Smooth muscle cell of the brain vasculature (primary cell): ENCODE measurements at regions not wholly inside any gene's neighbourhood (a gene's known extent, or its start where the extent isn't known, plus 50 kb on each side); places are given as distances from the start of the nearest gene placed in this dataset.
"Not testable (repeated sequence)": the region's sequence is repeated elsewhere in the genome, so short reads cannot be mapped to it uniquely, and the experiment has no call there.

ENCODE experiments used
- DNase-seq: peaks from one replicate; pipeline ENCODE4 v3.0.0-alpha.2; 2012; ENCODE audit warnings: low read depth, low spot score

DNA sequence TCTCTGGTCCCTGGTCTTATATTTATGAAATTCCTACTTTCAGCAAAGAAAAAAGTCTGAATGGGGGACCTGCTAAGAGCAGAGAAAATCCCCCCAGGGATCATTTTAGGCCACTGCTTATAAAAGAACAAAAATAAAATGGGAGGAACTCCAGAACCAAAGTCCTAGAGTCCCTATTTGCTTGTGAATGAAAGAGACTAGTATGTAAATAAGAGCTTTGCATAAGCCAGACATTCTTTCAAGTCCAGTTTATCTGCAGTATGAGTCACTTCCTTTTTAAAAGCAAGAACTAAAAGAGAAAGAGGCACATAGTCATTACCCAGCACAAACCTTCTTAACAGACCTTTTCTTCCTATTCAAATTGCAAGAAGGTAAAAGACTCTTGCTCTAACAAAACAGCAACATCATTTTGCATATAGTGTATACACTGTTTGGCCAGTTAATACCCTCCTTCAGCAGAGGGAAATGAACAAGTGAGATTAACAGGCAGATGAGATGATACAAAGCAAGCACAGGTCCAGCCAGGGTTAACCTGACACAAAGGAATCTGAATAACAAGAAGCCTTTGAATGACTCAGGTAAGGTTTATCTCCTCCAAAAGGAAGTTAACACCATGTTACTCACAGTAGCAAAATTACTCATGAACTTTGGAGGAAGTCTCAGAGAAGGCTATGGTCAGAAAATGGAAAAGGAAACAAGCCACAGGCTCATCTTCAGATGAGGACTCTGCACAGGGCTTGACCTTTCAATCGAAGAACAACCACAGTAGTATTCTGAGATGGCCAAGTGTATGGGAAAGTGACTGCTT is 87.3 kb downstream of the PHLDA1 start:
- no peak for DNase-seq

DNA sequence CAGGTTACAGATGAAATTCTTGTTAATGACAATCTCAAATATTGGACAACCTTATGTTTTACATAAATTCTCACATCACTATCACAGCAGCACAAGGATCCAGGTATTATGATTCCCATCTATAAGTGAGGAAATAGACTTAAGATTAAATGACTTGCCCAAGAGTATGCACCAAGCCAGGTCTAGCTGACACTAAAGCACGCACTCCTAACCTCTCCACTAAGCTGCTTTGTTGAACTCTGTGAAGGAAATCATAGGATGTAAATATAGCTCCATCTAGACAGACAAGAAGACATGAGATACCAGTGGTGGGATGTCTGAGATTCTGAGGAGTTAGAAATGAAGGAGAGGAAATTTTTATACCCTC is 87.9 kb downstream of the PHLDA1 start:
- DNase-seq, result no peak

DNA sequence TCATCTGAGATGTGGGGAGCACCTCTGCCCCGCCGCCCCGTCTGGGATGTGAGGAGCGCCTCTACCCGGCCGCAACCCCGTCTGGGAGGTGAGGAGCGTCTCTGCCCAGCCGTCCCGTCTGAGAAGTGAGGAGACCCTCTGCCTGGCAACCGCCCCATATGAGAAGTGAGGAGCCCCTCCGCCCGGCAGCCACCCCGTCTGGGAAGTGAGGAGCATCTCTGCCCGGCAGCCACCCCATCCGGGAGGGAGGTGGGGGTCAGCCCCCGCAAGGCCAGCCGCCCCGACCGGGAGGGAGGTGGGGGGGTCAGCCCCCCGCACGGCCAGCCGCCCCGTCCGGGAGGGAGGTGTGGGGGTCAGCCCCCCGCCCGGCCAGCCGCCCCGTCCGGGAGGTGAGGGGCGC is 89.9 kb downstream of the PHLDA1 start:
- DNase-seq, result not testable (repeated sequence)

DNA sequence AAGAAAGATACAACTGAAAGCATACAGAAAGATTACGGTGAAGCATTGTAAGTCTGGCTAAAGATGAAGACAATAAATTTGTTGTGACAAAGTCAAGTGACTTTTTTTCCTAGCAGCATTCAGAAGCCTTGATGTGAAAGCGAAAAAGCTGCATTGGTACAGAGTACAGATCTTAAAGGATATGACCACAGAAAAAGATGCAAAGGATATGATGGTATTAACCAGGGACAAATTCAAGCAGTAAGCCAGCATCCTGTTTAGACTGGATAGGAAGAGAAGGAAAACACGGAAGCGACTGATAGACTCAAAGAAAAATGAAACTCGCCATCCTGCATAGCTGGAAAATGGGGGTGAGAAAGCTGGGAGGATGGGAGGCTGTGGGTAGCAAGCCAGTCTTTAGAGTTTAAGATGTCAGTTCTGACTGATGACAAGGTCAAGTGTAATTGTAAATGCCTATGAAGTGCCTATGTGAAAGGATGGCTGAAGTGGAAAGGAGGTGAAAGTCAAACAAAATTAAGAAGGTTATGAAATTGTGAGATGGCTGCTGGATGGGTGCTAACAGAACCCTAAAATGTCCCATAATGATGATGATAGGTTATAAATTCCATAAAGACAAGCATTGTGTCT is 92.4 kb downstream of the PHLDA1 start:
- DNase-seq, result no peak

DNA sequence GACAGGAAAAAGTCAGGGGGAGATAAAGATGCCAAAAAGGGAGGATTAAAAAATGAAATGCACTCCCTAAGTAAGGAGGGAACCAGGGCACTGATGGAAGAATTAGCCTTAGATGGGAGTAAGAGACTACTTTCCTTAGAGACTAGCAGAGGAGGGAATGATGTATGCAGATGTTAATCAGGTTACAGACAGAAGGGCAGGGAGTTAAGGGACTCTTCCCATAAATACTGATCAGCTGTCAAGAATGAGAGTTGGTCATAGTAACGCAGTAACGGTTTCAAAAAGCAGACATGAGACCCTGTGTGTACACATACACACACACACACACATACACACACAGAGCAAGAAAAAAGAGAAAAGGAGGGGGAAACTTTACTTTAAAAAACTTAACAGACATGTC is 93.4 kb downstream of the PHLDA1 start:
- DNase-seq, result no peak

DNA sequence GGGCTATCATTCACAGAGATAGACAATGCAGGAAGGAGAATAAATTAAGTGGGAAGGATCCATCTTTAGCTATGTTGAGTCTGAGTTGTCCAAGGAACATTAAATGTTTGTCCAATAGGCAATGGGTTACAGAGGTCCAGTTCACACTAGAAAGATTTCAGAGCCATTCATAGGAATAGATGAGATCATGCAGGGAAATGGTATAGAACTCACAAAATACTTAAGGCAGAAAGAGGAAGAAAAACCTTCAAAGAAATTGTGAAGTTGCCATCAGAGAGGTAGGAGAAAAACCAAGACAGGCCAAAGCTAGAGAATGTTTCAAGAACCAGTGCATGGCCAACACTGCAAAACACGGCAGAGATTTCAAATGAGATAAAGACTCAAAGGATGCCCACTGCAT is 94.1 kb downstream of the PHLDA1 start:
- no peak for DNase-seq

DNA sequence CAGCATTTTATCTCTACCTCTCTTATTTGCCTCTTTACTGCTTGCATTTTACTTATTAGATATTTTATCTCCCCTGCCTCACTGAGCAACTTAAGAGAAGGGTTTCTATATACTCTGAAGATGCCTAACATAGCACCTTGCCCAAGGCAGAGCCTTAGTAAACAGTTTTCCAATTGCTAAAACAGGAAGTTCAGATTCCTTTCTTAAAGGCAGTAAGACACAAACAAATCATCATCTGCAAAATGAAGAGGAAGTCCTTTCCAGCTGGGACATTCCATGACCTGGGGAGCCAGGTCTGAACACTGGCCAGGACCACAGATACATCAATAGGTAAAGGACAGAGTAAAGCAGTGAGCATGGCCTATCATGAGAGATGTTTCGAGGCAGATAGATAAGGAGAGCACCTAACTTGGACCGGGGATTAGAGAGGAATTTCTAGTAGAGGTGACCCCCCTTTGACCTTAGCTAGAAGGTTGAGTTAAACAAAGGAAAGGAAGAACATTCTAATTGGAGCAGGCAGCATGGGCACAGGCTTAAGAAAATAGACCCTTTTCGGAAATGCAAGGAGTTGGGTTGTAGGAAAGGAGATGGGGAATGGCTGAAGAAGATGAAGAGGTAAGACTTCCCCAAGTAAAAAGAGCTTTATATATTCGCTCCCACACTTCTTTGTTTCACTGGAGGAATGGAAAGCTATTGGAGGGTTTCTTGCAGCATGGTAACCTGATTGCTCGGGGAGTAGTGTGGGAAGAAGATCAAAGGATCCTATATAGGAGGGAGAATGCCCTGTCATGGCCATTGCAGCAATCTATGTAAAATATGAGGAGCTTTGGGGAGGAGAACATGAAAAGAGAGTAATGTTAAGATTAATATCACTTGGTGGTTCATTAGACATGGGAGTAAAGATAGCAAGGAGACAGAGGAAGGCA is 94.8 kb downstream of the PHLDA1 start:
- no peak for DNase-seq

DNA sequence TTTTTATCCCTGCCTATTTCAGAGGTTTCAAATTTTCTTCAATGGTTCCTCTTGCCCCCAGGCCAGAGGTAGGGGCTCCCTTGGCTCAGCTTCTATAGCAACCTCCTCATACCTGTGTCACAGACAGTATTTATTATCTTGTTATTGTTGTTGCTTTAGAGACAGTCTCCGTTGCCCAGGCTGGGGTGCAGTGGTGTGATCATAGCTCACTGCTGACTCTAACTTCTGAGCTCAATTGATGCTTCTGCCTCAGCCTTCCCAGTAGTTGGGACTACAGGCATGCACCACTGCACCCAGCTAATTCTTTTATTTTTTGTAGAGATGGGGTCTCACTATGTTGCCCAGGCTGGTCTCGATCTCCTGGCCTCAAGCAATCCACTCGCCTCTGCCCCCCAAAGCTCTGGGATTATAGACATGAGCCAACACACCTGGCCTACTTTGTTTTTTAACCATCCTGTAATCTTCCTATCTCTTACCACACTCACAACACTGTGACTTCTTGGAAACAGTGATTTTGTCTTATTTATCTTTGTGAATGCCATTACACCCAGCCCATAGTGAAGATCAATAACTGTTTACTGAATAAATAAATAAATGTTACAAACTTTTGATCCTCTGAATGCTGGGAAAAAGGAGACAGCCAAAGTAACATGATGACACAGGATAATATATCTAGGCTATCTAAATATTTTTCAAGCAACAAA is 95.9 kb downstream of the PHLDA1 start:
- DNase-seq, result no peak

DNA sequence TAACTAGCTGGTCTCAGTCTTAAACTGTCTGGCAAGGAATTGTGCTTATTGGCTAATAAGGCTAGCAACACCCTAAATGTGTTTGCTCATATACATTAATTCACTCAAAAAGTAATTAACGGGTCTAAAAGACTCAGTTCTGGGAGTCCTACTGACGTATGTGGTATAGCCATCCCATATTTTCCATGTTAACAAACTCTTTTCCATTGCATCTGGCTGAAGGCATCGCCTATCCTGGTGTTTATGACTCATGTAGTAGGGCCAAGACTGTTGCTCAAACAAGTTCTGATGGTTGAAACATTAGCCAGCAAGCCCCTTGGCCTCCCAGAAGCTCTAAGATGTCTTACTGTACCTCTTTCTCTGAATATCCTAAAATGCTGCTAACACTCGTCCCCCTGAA is 98.5 kb downstream of the PHLDA1 start:
- no peak for DNase-seq

DNA sequence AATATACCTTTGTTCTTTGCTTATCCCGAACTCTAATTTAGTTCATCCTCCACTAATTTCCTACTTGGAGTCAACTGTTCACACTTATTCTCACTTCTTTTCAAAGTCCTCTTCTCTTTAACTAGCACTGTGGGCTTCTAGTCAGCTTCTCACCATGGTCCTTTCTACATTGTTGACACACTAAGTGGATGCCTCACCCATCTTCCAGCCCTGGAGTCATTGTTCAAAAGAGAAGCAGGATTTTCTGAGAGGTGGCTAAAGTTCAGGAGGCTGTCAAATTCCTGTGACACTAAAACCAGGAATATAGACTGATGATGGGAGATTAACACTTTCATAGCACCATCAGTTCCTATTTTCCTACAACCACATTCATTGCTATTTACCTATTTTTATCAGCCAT is 99.3 kb downstream of the PHLDA1 start:
- no peak for DNase-seq

DNA sequence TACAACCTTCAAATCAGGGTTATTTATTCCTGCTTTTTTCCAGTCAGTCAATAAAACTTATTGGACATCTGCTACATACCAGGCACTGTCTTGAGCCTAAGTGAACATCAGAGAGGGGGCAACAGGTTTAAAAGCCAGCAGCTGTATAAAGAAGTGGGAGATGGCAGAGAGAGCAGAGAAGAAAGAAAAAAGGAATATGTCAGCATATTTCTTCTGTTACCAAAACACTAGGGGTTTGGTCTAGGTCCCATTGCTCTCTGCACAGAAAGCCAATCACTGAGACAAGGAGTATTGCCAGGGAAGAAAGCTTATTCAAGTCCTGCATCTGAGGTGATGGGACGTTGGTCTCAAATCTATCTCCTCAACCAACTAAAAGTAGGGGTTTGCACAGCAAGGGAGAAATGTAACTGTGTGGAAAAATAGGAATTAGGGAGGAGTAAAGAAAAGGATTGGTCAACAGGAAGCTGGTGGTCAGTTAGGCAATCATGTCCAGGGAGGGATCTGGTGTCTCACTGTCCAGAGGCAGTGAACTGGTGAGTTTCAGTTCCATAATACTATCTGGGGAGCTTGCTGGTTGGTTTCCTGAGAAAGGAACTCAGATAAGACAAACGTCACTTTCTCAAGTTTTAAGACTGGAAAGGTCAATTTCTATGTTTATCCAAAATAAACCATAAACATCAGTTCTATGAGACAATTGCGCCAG is 107.5 kb downstream of the PHLDA1 start:
- DNase-seq, result no peak

DNA sequence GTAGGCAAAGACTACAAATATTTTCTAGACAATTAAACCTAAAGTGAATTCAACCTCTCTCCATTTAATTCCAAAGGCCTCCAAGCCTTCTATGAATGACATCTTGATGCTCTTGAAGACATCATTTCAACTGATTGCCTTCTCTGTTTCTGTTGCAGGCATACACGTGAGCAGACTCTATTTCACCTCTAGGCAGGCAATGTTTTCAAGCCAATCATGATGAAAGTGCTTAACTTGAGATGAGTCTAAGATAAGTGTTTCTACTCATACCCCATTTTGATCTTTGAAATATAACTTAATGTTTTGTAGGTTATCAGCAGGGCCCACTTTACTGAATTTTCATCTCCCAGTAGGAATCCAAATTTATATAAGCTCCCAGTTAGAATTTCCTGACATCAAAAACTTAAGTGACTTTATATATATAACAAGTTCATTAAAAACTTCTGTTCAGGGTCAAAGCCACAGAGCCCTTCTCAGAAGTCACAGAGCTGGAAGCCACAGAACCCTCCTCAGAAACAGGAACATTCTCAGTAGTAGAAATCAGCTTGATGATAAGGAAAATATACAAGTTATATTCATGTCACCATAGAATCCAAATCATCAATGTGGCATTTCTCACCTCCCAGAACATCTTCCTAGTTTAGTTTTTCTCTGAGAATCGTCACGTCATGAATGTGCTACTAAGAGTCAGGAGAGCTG is 108.5 kb downstream of the PHLDA1 start:
- DNase-seq, result no peak

DNA sequence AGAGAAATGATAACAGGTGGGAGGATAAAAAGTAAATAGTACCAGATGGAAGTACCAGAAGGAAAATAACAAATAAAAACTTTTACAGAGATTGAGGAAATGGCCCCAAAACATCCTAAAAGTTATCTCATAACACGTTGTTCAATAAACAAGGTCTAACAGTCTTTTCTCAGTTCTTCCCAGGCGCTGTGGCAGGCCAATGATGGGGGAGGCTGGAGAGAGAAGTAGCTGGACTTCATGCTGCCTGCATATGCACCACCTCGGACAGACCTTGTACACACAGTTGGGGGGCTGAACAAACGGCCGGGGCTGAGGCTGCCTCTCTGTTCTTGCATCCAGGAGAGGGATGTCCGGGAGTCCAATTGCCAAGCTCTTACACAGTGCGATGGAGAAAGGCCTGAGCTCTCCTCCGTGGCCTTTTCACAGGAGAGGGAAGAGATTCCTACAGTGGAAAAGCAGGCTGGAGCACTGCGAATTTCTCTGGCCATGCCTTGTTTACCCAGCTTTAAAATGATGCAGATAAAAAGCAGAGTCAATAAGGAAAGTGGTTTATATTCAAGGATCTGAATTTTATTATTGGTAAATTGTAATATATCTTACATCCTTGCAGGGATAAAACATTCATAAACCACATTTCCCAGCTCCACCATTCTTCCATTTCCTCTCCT is 109.8 kb downstream of the PHLDA1 start:
- no peak for DNase-seq

DNA sequence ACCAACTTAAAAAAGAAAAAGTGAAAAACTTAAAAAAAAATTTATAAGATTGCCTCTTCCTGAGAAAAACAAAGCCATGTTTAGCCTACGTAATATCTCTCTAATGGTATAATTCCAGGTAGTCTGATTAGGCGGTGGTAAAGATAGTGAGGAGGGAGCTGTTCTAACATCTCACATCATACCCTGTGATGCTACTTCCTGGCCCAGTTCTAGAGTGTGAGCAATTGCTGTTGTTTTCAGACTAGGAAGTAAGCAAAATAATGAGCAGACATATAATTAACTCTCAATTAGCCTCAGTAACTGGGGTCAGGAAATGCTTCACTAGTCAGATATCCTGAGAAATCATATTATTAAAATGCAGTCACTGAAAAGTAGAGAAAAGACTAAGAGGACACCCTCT is 113.9 kb downstream of the PHLDA1 start:
- no peak for DNase-seq

DNA sequence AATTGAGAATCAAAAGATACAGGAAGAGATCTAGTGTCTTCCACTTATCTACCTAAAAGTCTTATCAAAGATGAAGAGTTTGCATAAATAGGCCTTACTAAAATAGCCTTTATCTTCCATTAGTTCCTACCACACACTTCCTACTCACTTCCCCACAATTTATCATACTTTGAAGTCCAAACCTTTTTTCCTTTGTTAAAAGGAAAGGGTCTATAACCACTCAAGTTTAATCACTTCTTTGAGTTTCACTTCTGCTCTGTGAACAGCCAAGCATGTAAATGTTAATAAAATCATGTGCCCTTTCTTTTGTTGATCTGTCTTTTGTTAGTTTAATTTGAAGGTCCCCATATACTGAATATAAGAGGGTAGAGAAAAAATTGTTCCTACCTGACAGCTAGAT is 114.5 kb downstream of the PHLDA1 start:
- DNase-seq, result no peak

DNA sequence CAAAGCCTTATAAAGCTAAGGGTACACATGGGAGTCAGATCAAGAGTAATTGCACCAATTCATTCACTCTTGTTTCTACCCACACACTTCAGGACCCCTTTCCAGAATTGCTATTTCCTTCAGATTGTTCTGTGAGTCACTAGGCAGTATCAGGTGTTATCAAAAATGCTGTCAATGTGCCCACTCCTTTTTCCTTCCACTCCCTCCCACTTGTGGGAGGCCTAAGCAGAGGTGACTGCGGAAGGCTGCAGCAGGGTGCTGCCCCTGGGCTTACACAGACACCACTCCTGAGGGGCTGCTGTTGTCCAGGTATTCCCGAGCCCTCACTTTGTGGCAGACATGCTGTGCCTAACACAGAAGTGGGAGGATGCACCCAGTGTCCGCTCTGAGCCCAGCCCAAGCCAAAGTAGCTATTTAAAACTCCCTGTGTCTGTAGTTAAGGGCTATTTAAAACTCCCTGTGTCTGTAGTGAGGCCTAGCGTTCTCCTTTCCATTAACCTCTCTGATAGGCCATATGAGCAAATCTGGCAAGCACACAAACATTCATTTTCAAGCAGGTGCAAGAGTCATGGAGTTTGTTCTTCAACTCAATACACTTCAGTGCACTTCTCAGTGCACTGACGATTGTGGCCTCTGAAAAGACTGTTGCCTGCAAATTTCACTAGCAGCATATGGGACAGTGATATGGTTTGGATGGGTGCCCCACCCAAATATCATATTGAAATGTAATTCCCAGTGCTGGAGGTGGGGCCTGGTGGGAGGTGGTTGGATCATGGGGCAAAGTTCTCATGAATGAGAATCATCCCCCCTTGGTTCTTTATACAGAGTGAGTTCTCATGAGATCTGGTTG is 117.8 kb downstream of the PHLDA1 start:
- no peak for DNase-seq

DNA sequence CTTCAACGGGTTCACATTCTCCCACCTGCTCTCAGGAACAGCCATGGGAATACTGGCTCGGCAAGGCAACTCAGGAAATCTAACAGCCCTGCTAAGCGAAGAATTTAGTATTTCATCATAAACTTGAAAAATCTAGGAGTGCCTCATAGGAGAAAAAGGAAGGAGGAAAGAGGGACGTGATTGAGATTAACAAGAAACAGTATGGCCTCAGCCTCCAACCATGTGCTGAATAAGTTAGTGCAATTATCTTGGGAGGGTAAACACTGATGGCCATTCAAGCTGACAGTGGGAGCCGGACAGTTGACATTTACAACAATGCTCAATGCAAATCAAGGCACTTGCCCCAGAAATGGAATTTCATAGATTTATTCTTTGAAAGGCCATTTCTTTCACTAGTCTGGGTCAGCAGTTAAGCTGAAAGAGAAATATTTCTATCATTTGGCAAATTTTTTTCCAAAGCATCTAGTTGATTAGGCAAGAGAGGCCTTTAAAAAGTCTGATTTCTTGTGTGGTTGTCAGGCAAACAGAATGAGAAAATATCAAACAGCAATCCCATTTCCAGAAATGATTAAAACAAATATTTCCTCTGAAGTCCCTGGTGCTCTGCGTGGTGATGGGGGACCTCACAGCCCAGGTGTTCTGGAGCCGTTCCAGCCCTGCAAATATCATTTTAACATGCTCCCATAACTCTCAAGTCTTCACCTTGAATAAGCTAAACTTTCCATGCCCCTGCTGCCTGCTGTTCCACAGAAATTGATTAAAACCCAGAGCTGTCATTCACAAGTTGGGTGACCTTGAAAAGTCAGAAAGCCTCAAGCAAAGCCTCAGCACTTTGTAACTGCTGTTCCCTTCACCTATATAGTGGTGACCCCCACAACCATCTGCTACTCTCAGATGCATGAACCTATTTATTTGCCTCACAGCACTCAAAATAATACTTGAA is 121.6 kb downstream of the PHLDA1 start:
- no peak for DNase-seq
